Endothelial cell of umbilical vein (primary cell): ENCODE measurements at regions not wholly inside any gene's neighbourhood (a gene's known extent, or its start where the extent isn't known, plus 50 kb on each side); places are given as distances from the start of the nearest gene placed in this dataset.

Source experiments
- BruUV-seq: library from RNA; stranded (reverse); fragments of 400-500 nt; replicated peaks from 2 replicates; lab custom pipeline; 2021; lab: Mats Ljungman, UMichigan
- CTCF ChIA-PET: fragments of 300-600, 350-600 bp; sonication (Branson Sonifier 250); formaldehyde crosslinking; loops from one replicate; lab custom pipeline; 2021; ENCODE audit warnings: antibody characterized with exemption, inconsistent platforms; lab: Charles Lee
- POLR2A ChIA-PET: fragments of 300-600, 350-600 bp; sonication (Branson Sonifier 250); formaldehyde crosslinking; loops from one replicate; lab custom pipeline; 2021; ENCODE audit warnings: antibody characterized with exemption, inconsistent platforms; lab: Charles Lee
- DNase-seq: peaks from one replicate; pipeline ENCODE4 v3.0.0-alpha.2; 2011; ENCODE audit warnings: low read depth, low spot score
- FAIRE-seq: peaks from 2 replicates; lab custom pipeline; 2011; peaks lifted over from hg19 to GRCh38; lab: Jason Lieb, UNC
- H2AFZ ChIP-seq: 2 replicates; pipeline ENCODE4 v1.6.0; 2012; ENCODE audit warnings: low read depth, low read length, control low read depth, inconsistent platforms
- H3K27ac ChIP-seq: 2 replicates; pipeline ENCODE4 v1.5.1; 2011; ENCODE audit warnings: low read depth, mild to moderate bottlenecking, control low read depth, low read length, moderate library complexity; ENCODE audit not compliant: insufficient read depth
- H3K27me3 ChIP-seq, 2 experiments: 2 replicates each; pipeline versions ENCODE4 v1.6.0 to v1.6.1; 2011; ENCODE audit warnings: low read length in 2 of 2, mixed read lengths in 1 of 2; ENCODE audit not compliant: control insufficient read depth in 2 of 2, insufficient read depth in 2 of 2
- H3K36me3 ChIP-seq, 2 experiments: 2 replicates in 1 of 2; 3 replicates in 1 of 2; pipeline ENCODE4 v1.5.1; 2011; ENCODE audit warnings: low read length in 2 of 2, mild to moderate bottlenecking in 1 of 2, moderate library complexity in 1 of 2; ENCODE audit not compliant: control insufficient read depth in 2 of 2, insufficient read depth in 2 of 2; ENCODE audit errors: extremely low read depth in 1 of 2
- H3K4me1 ChIP-seq: 3 replicates; pipeline ENCODE4 v1.5.1; 2011; ENCODE audit warnings: mild to moderate bottlenecking, low read length; ENCODE audit not compliant: control insufficient read depth, insufficient read depth; ENCODE audit errors: extremely low read depth
- H3K4me2 ChIP-seq: 2 replicates; pipeline ENCODE4 v1.6.1; 2011; ENCODE audit warnings: low read length, control low read depth, mixed read lengths; ENCODE audit not compliant: insufficient read depth
- H3K4me3 ChIP-seq, 3 experiments: fragments of 200-600 bp in 1 of 3; sonication (generic), shearing (Covaris generic) in 1 of 3; replicated peaks in 1 of 3; 2 replicates each; pipeline ENCODE4 v1.5.1; 2011 to 2016; ENCODE audit warnings: control low read depth in 3 of 3, low read length in 3 of 3, mild to moderate bottlenecking in 2 of 3, inconsistent platforms in 1 of 3, low read depth in 1 of 3, moderate library complexity in 1 of 3; ENCODE audit not compliant: insufficient read depth in 1 of 3
- H3K79me2 ChIP-seq: 2 replicates; pipeline ENCODE4 v1.6.0; 2012; ENCODE audit warnings: low read length, inconsistent platforms; ENCODE audit not compliant: control insufficient read depth, insufficient read depth
- H3K9ac ChIP-seq: replicated peaks from 2 replicates; pipeline ENCODE3; 2011; ENCODE audit warnings: low read length, control low read depth; ENCODE audit not compliant: insufficient read depth; ENCODE audit errors: extremely low read depth
- H3K9me1 ChIP-seq: replicated peaks from 3 replicates; pipeline ENCODE4 v1.6.0; 2011; ENCODE audit warnings: mild to moderate bottlenecking, low read length; ENCODE audit not compliant: control insufficient read depth, insufficient read depth; ENCODE audit errors: extremely low read depth
- H3K9me3 ChIP-seq: replicated peaks from 2 replicates; pipeline ENCODE4 v1.5.1; 2012; ENCODE audit warnings: low read length, inconsistent platforms; ENCODE audit not compliant: control insufficient read depth, insufficient read depth
- H4K20me1 ChIP-seq: replicated peaks from 2 replicates; pipeline ENCODE3; 2011; ENCODE audit warnings: mild to moderate bottlenecking, low read length; ENCODE audit not compliant: control insufficient read depth, insufficient read depth; ENCODE audit errors: extremely low read depth
- CTCF ChIP-seq, 2 donors: IDR thresholded peaks; 1 replicate in 1 of 2; 2 replicates in 1 of 2; pipeline ENCODE4 v1.5.1; 2011; ENCODE audit warnings: low read length in 2 of 2, mild to moderate bottlenecking in 2 of 2, moderate library complexity in 2 of 2, control low read depth in 1 of 2, inconsistent platforms in 1 of 2, low read depth in 1 of 2; ENCODE audit not compliant: insufficient read depth in 1 of 2; ENCODE audit errors: extremely low read depth in 1 of 2
- EZH2 ChIP-seq: IDR thresholded peaks from 2 replicates; pipeline ENCODE4 v1.6.1; 2012; ENCODE audit warnings: borderline replicate concordance, low read depth, mild to moderate bottlenecking, moderate library complexity, low read length, inconsistent platforms; ENCODE audit not compliant: severe bottlenecking
- FOS ChIP-seq: IDR thresholded peaks from 2 replicates; pipeline ENCODE4 v1.6.1; 2011; ENCODE audit warnings: mild to moderate bottlenecking, low read length, moderate library complexity, borderline replicate concordance; ENCODE audit not compliant: insufficient read depth
- GATA2 ChIP-seq: IDR thresholded peaks from 2 replicates; pipeline ENCODE4 v1.7.0; 2011; ENCODE audit warnings: low read depth, mild to moderate bottlenecking, moderate library complexity, mixed read lengths, low read length; ENCODE audit not compliant: insufficient read length, insufficient read depth
- JUN ChIP-seq: IDR thresholded peaks from 2 replicates; pipeline ENCODE4 v1.6.1; 2011; ENCODE audit warnings: borderline replicate concordance, low read depth; ENCODE audit not compliant: insufficient read length, insufficient read depth
- MAX ChIP-seq: IDR thresholded peaks from 2 replicates; pipeline ENCODE4 v1.6.1; 2011; ENCODE audit not compliant: insufficient read depth, insufficient read length
- MYC ChIP-seq: IDR thresholded peaks from one replicate; pipeline ENCODE4 v1.6.1; 2011; ENCODE audit warnings: mild to moderate bottlenecking, low read depth, low read length
- POLR2A ChIP-seq: IDR thresholded peaks from 2 replicates; pipeline ENCODE4 v1.6.1; 2012; ENCODE audit warnings: low read depth, mild to moderate bottlenecking, control low read depth, low read length
- POLR2AphosphoS5 ChIP-seq: IDR thresholded peaks from 2 replicates; pipeline ENCODE4 v1.6.1; 2012; ENCODE audit warnings: low read depth, mild to moderate bottlenecking, control low read depth, low read length, moderate library complexity; ENCODE audit not compliant: insufficient read depth
- dilution Hi-C: fragments of 300-500 bp; cut with MboI; formaldehyde crosslinking; loops from one replicate; pipeline ENCODE4 v1.15.0; 2019; ENCODE audit warnings: low sequenced_read_pairs; ENCODE audit not compliant: extremely low pct_ligation_motif_present
- intact Hi-C: fragments of 100-400 bp; cut with micrococcal nuclease; formaldehyde crosslinking; loops from one replicate; pipeline ENCODE4 v1.10.0; 2022

- DNase-seq: no peak
- Histone ChIP-seq H3K9me1 (no peaks in the 10 kb centered on the region), H3K9ac (no peak overlapping the region), H4K20me1 (no peaks in the 10 kb centered on the region), H3K4me2 (no peak overlapping the region), H3K27me3 (no peaks in the 10 kb centered on the region), H2AFZ (no peak overlapping the region), H3K79me2 (no peaks in the 10 kb centered on the region), H3K4me1 (no peaks in the 10 kb centered on the region), H3K27ac (no peak overlapping the region), H3K4me3 (no peak overlapping the region), H3K36me3 (no peaks in the 10 kb centered on the region), H3K9me3 (peaks cover 8% of the 10 kb centered on the region)
- ChIA-PET POLR2A (no interaction called here), CTCF (no interaction called here)
- dilution Hi-C loops (no loop called here), intact Hi-C loops (no loop called here)
- TF ChIP-seq CTCF (IDR thresholded peaks at IDR 0.05; ENCODE audit: extremely low read depth in 1 of 2, insufficient read depth in 1 of 2, low read depth in 1 of 2, low read length in 2 of 2) (no peak), FOS (no peak)
- no peak for FAIRE-seq
- no TSS peak for BruUV-seq
Observed at GRCh38 chr5:153148624-153148976, 341.9 kb upstream of the GRIA1 start.

- CTCF ChIA-PET: no interaction called here
Observed at GRCh38 chr5:153151558-153151957, 338.9 kb upstream of the GRIA1 start.

More at GRCh38 chr5:153151558-153151957, 338.9 kb upstream of the GRIA1 start:
- Histone ChIP-seq H3K27me3 (no peaks in the 10 kb centered on the region), H3K4me3 (no peak overlapping the region), H3K9me3 (peaks cover 4% of the 10 kb centered on the region), H4K20me1 (no peaks in the 10 kb centered on the region), H3K4me2 (no peak overlapping the region), H3K9me1 (no peaks in the 10 kb centered on the region), H3K9ac (no peak overlapping the region), H3K4me1 (no peaks in the 10 kb centered on the region), H2AFZ (no peak overlapping the region), H3K36me3 (no peaks in the 10 kb centered on the region), H3K79me2 (no peaks in the 10 kb centered on the region), H3K27ac (no peak overlapping the region)
- DNase-seq: no peak
- intact Hi-C loops: no loop called here
- no peak for FAIRE-seq
- dilution Hi-C loops: no loop called here
- POLR2A ChIA-PET: no interaction called here
- TF ChIP-seq MAX (no peak), POLR2AphosphoS5 (no peak), MYC (no peak), POLR2A (no peak), EZH2 (no peak), FOS (no peak), CTCF (IDR thresholded peaks at IDR 0.05; ENCODE audit: extremely low read depth in 1 of 2, insufficient read depth in 1 of 2, low read depth in 1 of 2, low read length in 2 of 2) (no peak), GATA2 (no peak), JUN (no peak)
- BruUV-seq: no TSS peak
